Breast epithelium (tissue), 3 donors: ENCODE measurements at regions not wholly inside any gene's neighbourhood (a gene's known extent, or its start where the extent isn't known, plus 50 kb on each side); places are given as distances from the start of the nearest gene placed in this dataset.

Experiments
- CTCF ChIP-seq, 3 donors: fragments of 450-650 bp; IDR thresholded peaks; one replicate each; pipeline ENCODE4 v1.5.1; 2016 to 2017; ENCODE audit warnings: antibody characterized with exemption in 3 of 3, mild to moderate bottlenecking in 3 of 3, moderate library complexity in 3 of 3
- POLR2AphosphoS5 ChIP-seq, 3 donors: sonication (generic); formaldehyde crosslinking; IDR thresholded peaks; one replicate each; pipeline ENCODE4 v1.6.1; 2017; ENCODE audit warnings: antibody characterized with exemption in 3 of 3

- TF ChIP-seq POLR2AphosphoS5 (IDR thresholded peaks at IDR 0.05) (no peak), CTCF (IDR thresholded peaks at IDR 0.05) (no peak)
Measured at GRCh38 chr6:93900142-93900541, 480.8 kb upstream of the EPHA7 start.
